ENCODE measurements at regions not wholly inside any gene's neighbourhood (a gene's known extent, or its start where the extent isn't known, plus 50 kb on each side); places are given as distances from the start of the nearest gene placed in this dataset.

DNA sequence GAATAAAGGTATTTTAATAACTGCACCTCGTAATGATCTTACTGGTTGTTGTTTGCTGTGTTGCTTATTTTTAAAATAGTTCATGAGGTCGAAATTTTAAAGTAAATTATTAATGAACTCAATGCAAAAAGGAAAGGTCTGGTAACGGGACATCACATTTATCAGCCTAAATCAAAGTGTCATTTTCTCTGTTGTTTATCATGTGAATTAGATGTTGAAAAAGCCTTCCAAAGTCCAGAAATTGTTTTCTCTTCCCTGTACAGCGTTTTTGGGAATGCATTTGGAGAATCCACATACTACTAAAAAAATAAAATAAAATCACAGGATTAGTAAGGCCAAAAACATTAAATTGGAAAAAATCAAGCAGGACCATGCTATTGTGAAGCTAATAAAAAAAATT lies 339.2 kb upstream of the NECTIN3 start:
- DNase-seq, result no peak

DNA sequence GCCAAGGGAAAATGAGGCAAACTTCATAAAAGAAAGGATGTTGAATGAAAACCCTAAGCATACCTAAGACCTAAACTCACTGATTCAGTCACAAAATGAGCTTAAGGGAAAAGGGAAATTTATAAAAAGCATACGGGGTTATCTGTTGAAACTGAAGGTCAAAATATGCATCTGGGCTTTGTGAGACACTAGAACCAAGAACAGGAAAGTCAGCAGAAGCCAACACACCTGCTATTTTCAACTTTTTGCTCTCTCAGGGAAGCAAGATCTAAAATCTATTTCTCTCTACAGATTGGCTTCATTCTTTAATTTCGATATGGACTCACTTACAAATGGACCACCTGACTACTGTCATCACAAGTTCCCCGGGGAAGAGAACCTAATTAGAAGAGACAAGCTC lies 338.6 kb upstream of the NECTIN3 start:
- DNase-seq, result no peak

DNA sequence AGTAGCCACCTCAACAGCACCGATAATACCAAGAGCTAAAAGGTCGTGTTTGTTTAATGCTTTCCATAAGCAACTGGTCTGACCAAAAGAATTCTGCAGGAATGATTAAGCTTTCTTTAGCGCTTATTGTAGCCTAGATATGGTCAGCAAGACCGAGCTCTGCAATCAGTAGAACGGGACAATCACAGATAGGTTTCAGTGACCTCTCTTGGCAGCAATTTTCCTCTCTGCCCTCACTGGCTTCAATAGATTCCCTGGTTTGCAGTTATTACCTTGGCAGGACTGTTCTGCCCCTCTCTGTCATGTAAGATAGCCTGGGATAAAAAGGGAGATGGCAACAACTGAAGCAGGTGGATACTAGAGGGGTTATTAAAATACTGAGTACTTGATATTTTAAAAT lies 337.1 kb upstream of the NECTIN3 start:
- no peak for DNase-seq

DNA sequence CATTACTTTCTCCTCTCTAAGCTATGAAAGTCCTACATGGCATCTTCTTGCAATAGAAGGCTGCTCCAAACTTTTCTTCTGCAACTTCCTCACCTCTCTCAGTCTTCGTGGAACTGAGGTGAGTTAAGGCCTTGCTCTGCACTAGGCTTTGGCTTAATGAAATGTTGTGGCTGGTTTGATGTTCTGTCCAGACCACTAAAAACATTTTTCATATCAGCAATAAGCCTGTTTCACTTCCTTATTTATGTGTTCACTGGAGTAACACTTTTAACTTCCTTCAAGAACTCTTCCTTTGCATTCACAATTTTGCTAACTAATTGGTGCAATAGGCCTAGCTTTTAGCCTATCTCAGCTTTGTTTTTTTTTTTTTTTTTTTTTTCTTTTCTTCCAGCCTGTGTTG lies 335.3 kb upstream of the NECTIN3 start:
- DNase-seq, result no peak

DNA sequence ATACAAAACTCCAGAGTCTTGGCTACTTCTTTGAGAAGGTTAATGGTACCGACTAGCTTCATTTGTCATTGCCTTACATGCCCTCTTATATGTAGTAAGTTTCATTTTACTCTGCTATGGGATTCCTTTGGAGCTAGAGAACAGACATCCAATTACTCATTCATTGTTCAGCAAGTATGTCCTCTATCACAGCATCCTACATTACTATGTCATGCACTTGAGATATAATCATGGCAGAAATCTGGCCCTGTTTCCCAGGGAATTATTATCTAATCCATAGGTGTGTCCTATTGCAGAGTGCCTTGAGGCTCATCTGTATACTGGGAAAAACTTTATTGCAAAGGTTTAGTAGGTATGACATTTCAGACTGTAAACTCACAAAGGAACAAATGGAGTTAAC lies 333.1 kb upstream of the NECTIN3 start:
- DNase-seq, result no peak

DNA sequence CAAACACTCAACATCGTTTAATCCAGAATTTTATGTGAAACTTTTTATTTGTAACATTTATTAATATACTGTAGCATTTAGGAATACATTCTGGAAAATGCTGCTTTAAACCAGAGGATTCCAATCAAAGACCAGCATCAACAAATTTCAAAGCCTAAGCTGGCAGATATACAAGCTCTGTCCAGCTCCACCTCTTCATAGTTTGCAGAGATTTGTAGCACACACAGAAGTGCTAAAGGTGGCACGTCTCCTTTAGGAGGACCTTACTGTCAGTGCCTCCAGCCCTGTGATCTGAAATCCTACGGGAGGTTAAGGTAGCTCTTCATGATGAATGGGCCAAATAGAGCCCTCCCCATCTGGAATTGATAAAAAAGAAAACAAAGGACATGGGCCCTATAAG lies 329.7 kb upstream of the NECTIN3 start:
- no peak for DNase-seq

DNA sequence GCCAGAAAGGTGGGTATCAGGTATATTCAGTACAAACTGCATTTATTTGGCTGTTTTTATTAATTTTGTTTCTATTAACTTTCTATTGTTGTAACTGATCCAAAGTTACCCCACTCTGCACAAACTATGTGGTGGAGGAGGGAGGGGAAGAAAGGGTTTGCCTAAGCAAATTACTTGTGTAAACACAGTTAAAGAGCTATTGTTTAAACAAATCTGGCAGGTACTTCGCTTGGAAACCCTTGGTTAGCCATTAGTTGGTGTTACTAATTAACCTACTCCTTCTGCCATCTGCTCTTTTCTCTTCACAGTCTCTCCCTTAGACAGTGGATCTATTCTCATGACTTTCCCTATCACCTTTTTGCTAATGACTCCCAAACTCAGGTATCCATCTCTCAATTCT lies 328.4 kb upstream of the NECTIN3 start:
- DNase-seq, result no peak

DNA sequence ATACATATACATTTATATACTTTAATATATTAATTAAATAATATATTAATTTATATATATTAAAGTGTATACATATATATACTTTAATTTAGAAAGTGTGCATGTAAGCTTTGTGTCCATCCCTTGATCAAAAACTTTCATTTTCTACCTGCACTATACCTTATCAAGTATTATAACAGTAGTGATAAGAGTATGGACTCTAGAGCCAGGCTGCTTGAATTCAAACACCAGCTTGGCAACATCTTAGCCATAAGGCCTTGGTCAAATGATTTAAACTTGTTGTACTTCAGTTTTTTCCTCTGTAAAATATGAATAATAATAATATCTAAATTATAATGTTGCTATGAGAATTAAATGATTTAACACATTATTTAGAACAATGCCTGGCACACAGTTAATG lies 327.6 kb upstream of the NECTIN3 start:
- DNase-seq, result no peak

DNA sequence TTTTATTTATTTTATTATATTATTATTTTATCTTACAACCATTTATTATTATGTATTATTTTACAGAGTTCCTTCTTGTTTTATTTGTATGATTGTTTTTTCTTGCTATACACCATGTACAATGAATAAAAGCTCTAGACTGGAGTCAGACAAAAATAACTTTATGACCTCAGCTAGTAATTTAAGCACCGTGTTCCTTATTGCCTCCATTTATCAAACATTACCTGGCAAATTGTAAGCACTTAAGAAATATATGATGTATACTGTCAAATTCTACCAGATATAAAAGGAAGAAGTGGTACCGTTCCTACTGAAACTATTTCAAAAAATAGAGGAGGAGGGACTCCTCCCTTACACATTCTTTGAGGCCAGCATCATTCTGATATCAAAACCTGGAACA lies 326.9 kb upstream of the NECTIN3 start:
- no peak for DNase-seq

DNA sequence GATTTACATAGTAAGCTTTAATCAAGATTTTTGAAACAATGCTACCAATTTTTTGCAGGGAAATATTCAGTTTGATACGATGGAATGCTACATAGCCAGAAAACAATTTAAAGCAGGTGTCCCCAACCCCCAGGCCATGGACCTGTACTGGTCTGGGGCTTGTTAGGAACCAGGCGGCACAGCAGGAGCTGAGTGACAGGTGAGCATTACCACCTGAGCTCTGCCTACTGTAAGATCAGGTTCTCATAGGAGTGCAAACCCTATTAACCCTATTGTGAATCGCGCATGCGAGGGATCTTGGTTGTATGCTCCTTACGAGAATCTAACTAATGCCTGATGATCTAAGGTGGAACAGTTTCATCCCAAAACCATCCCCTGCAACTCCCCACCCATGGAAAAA lies 322.6 kb upstream of the NECTIN3 start:
- DNase-seq, result no peak

DNA sequence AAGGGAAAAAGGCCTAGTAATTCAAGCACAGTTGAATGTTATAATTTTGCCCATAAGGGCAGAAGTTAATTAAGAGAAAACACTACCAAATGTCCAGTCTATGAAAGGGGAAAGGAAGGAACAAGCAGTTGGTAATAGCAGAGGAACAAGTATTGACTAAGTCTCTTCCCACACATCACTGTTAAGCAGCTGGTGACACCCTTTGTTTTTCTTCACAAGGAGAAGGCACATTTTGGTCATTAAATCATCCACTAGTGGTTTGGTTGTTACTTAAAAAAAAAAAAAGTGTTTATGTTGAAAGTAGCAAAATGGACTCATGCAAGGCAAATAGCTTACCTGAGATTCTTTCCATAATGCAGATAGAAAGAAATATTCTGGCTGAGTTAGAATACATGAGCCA lies 321.4 kb upstream of the NECTIN3 start:
- no peak for DNase-seq

DNA sequence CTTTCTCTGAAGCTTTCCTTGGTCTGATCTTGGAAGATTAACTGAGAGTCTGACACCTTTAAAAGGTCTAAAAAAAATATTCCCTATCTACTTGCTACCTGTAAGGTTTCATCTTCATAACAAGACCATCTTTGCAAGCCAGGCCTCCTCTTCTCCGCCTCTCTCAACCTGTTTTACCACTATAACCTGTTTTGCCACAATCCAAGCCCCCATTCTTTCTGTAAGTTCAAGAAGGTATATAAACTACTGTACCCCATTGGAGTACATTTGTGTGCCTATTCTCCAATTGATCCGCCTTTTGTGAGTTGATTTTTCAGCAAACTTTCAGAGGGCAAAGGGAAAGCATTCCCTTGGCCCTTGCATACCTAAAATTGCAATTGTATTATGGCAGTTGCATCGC lies 319.3 kb upstream of the NECTIN3 start:
- DNase-seq, result no peak

DNA sequence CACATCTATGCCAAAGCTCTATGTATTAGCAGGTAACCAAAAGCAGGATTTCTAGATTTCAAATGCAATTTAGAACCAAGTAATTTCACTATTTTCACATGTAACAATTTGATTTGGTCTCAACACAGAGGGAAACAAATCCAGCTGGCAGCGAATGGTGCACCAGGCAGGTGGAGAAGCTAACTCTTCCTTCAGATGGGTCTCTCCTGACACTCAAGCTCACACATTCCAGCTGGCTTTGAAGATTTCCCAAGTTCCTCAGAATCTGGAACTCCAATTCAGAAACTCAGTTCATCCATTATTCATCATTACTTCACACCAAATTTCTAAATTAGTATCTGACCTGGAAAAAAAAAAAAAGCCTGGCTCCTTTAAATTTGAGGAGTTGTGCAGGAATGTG lies 318.1 kb upstream of the NECTIN3 start:
- no peak for DNase-seq

DNA sequence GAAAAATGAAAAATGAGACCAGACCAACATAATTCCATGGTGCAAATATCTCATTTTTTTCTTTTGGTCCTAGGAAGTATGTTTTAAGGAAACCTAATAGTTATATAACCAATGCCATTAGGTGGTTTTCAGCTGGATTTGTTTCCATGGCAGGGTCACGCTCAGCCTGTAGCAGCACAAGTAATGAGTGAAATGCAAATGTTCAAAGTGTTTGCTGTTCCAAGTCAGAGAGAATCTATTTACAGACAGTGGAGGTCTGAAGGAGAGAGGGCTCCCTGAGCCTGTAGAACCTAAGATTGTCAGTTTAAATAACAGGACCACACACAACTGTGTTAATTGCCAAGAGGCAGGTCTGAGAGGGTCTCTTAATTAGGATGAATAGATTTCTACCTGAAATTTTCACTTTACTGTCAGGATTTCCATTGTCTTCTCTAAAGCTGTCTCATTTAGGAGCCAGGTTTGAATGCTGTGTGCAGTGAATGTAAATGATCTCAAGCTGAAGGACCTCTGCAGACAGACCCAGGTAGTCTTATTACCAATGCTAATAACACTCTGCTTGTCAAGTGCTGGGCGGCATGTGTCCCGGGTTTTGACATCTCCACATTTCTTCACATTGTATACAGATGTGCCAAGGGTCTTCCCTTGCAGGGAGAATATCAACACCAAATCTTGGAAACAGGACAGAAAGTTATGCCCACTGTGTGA lies 317.3 kb upstream of the NECTIN3 start:
- DNase-seq, result no peak

DNA sequence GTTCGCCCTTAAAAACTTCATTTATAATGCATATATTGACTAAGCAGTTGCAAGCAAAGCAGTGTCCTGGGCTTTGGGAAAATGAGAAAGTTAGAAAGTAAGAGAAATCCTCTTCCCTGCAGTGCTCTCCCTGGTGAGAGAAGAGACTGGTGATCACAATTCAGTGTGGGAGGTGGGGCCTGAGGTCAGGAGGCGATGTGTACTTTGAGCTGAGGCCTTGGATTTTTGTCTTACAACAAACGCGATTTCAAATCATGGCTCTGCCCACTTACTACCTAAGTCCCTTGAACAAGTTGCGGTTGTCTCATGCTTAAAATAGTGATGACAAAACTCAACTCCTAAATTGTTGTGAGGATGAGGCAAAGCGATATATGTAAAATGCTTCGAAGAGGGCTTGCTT lies 316.3 kb upstream of the NECTIN3 start:
- no peak for DNase-seq

DNA sequence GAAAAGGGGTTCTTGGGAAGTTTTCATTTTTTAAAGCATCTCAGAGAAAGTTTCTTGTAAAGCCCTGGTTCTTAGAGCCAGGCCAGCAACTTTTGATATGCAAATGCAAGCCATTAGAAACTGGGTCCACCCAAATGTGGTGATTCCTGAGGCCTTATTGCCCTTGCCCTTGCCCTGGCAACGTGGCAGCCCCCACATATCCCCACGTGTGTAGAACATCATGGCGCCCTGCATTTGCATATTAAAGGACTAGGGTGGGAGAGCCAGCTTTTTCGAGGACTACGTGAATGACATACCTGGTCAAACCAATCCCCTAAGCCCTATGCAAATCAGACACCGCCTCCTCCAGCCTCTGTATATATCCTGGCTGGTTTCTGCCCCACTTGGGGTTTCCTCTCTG lies 314.9 kb upstream of the NECTIN3 start:
- DNase-seq, result no peak

DNA sequence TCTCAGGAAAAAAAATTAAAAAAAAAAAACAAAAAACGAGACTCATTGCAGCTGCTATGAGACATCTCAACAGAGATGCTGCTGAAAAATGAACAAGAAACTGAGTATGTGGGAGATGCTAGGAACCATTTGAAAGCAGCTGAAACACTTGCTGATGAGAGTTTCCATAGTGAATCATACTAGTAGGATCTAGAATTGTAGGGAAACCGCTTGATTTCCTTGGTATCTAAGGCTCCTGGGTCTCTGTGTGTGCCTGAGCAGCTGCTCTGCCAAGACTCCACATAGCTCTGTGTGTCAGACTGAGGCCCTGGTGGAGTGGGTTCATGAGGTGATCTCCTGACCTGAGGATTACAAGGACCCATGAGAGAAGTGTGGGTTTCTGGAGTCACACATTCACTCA lies 313.4 kb upstream of the NECTIN3 start:
- no peak for DNase-seq

DNA sequence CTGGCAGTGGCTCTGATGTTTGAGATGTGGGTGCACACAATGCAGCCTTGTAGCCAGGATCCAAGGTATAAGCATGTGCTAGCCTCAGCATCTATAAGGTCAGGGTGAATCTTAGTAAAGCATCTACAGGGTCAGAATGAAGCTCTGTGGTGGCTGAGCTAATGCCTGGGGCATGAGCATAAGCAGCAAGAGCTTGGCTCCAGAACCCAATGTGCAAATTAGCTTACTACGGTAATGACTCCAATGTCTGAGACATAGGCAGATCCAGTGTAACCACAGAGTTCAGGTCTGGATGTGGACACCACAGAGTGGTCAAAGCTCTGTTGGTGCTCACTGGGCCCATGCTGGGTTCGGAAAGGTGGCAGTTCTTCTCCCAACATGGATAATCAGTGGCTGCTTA lies 304.5 kb upstream of the NECTIN3 start:
- DNase-seq, result no peak

DNA sequence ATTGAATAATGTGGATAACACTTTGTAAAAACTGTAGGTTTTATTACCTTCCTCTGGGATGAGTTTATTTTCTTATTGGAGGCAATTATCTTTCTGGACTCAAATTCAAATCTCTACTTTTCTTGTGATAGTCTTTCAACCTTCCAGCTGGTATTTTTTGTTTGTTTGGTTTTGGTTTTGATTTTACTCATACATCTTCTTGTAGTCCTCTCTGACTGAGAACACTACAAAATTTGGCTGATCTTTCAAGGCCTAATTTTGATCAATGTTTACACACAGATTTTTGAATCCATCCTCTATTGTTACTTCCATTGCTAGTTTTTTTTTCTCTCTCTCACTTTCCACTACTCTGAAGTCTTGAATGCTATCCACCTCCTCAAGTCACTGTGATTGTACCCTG lies 303.8 kb upstream of the NECTIN3 start:
- no peak for DNase-seq

DNA sequence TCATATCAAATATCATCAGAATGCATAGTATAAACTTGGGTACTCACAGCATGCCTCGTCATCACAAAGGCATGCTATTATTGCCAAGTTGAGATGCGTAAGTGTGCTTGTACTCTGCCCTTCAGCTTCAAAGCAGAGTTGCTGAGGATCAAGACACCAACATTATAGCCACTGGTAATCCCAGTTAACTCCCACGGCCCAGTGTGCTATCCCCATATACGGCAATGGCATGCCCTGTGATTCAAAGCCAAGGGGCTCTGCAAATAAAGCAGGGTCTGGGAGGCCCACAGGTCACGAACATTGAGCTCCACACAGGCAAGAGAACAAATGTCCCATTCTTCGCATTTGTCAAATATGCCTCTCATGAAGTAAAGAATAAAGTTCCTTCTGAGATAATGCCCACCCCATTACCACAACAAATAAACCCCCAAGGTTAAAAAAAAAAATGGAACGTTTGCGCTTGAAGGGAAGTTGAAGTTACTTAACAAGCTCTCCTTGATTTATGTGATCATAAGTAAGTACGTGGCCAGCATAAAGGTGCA lies 298.1 kb upstream of the NECTIN3 start:
- DNase-seq, result no peak

DNA sequence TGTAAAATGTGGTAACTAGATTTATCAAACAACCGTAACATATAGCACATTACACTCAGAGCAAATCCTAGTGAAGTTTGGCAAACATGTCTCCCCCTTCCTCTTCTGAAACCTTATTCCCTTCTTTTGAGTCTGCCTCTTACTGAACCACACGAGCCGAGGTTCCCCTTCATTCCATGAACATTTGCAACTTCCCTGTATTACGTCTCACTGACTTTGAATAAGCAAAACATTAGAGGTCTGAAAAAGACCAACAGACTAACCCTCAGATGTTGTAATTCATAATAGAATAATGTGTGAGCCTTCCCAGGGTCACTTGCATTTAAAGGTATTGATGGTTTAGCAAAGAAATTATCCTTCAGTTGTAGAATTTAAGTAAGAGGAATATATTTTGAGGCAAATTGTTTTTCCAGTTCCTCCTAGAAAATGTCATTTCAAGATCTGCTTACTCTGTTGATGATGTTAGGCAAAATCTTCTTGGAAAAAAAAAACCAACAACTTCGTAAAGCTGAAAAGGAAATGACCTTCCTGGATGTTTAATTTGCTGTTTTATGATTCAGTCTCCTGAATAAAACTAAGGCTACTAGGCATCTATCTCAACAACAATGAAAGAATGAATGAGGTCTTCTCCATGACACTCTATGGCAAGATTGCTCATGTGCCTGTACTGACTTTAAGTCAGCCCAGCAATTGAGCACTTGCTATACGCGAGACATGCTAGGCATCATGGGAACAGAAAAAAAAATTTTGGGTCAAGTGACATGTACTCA lies 296.9 kb upstream of the NECTIN3 start:
- DNase-seq, result no peak

DNA sequence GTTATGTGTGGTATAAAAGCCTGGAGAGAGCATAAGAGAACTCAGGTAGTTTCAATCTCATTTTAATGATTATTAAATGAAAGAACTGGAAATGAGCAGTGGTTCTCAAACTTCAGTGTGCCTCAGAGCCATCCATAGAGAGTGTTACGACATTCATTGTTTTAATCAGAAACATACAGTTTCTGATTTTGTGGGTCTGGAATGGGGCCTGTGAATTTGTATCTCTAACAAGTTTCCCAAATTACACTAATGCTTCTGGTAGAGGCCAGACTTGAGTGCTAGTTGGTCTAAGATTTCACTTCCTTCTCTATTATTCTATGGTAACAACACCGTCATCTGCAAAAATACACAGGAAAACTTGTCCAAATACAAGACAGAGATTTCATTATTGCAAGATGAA lies 292.0 kb upstream of the NECTIN3 start:
- DNase-seq, result no peak

DNA sequence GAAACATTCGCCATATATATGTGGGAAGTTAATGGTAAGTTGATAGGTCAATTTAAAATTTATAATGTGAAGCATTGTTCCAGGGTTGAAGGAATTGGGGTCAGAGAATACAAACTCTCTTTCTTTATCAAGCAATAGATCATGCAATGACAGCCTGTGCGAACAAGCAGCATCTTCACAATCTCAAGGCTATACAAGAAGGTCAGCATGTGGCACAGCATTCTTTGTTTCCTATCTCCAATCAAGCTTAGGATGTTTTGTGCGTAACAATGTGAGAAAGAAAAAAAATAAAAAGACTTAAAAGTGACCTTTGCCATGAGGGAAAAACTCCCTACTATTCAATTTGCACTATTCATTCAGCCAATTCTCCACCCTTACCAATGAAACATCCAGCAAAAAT lies 288.1 kb upstream of the NECTIN3 start:
- DNase-seq, result no peak

DNA sequence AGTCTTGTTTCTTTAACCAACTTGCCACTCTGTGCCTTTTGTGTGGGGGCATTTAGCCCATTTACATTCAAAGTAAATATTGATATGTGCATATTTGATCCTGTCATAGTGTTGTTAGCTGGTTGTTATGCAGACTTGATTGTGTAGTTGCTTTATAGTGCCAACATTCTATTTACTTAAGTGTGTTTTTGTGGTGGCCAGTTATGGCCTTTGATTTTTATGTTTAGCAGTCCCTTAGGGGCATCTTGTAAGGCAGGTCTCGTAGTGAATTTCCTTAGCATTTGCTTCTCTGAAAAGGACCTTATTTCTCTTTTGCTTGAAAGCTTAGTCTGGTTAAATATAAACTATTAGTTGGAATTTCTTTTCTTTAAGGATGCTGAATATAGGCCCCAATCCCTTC lies 282.8 kb upstream of the NECTIN3 start:
- DNase-seq, result no peak

DNA sequence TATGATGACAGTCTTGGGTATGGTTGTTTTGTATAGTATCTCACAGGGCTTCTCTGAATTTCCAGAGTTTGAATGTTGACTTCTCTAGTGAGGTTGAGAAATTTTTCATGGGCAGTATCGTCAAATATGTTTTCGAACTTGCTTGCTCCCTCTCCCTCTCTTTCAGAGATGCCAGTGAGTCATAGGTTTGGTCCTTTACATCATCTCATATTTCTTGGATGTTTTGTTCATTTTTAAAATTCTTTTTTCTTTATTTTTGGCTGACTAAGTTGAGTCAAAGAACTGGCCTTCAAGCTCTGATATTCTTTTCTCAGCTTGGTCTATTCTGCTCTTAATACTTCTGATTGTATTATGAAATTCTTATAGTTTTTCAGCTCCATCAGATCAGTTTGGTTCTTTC lies 282.3 kb upstream of the NECTIN3 start:
- no peak for DNase-seq

Measured in activated CD8-positive, alpha-beta memory T cell treated with anti-CD3 and anti-CD28 coated beads, Interleukin-2, amount 50 U/mL, for 4 hours (primary cell).